NCI-H446 treated with DMSO at 0.1 percent for 48 hours (cell line): ENCODE measurements at regions not wholly inside any gene's neighbourhood (a gene's known extent, or its start where the extent isn't known, plus 50 kb on each side); places are given as distances from the start of the nearest gene placed in this dataset.

Experiments used
- DNase-seq: peaks from one replicate; lab custom pipeline; 2025; lab: John Stamatoyannopoulos, UW

DNA sequence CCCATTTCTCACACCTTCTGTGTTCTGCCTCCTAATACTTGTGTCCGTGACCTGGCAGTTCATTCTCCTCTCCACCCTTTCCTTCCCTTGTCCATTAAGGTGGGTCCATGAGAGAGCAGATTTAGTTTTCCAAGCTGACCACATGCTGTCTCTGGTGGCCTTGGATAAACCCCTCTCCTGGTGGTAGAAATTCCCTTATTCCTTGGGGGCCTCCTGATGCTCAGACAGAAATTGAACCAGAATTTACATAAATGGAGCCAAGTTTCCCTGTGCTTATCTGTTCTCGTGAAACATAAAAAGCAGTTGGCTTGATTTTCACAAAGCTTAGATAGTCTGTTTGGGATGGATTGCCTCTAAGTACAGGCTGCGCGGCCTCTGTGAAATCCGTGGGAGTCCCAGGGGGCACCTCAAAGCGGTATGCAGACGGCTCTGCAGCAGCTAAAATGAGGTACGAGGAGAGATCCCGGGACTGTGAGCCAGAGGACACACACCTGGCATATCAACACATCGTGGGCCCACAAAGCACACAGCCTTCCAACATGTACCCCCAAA, 101.0 kb upstream of the NMNAT3 start:
- no peak for DNase-seq

DNA sequence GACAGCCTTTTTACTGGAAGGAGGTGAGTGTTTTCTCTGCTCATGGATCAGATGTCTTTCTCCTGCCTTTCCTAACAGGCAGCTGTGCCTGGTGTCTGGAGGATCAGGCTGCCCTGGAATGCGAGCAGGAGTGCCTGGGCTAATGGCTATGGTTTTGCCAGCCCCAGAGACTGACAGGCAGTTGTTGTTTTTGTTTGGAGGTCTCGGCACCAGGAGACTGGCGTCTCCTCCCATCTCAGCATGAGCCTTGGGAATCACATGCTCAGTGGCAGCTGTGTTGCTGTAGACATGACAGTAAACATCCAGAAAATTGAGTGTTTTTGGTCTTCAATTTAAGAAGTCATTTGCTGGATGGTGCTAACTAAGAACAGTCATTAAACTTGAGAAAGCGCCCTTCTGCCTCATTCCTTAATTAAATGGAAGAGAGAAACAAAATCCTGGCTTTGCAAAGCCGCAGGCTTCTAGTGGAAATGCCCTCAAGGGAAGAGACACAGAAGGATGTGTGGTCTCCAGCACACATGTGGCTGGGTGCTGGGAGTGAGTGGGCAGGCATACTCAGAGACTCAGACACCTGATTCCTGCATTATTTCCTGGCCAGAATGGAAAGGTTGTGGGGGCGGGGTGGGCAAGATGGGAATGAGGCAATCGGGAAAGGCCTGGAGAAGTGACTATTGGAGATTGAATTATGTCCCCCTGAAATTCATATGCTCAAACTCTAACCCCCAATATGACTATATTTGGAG, 97.0 kb upstream of the NMNAT3 start:
- peak; percentile 77 for DNase-seq

DNA sequence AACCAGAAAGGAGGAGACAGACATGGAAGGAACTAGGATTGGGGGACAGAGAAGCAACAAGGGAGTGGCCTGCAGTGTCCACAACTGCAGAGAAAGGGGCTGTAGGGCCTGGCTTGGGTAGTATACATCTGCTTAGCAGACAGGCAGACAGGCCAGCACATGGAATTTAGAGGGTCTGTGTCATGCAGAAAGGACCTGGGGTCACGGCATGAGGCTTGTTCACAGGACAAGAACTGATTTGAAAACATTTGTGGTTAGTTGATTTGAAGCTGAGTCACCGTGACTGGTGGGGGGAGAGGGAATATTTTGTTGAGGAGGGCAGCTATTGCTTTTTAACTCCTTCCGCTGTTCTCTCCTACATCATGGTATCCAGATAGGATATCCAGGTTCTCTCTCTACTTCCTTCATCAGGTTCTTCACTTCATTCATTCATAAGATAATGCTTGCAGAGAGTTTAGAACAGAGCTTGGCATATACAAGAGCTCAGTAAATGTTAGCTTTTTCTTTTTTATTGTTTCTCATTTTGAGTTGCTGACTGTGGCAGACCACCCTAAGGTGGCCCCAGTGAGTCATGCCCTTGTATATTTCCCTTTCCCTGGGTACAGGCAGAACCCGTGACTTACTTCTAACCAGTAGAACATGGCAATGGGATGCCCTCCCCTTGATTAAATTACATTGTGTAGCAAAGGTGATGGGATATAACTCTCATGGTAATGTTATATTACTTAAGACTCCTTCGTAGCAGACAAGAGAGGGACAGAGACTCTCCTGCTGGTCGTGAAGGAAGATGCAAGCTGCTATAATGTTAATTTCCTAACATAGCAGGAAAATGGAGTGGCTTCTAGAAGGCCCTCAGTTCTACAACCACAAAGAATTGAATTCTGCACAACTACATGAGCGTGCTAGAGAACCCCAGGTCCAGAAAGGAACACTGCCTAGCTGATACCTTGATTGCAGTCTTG, 95.0 kb upstream of the NMNAT3 start:
- DNase-seq = no peak

DNA sequence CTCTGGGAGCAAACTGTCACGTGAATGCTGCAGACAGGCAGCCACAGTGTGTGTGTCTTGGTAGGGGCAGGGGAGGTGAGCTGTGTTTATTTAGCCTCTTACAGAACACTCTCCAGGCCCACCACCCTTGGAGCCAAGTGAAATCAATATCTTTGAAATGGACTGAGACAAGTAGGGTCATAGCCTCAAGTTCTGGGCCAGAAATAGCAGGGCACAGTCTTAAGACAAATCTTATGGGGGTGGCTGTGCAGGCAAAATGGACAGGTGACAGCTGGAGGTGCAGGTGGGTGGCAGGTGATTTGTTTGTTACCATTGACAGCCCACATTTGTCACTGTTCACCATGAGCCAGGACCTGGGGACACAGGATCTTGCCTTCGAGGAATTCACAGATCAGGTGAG, 93.6 kb upstream of the NMNAT3 start:
- DNase-seq = no peak

DNA sequence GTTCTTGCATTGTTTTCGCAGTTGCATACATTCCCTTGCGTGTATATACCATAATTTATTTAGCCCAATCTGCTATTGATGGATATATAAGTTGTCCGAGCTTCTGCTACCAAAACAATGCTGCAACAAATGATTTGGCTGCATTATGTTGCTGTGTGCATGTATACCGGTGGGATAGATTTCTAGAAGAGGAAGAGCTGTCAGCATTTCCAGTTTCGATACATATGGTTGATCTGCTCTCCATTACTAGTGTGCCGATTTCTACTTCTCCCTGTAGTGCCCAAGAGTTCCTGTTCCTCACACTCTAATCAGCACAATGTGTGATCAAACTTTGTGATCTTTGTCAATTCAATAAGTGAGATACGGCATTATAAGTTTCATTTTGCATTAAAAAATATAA, 92.8 kb upstream of the NMNAT3 start:
- no peak for DNase-seq

DNA sequence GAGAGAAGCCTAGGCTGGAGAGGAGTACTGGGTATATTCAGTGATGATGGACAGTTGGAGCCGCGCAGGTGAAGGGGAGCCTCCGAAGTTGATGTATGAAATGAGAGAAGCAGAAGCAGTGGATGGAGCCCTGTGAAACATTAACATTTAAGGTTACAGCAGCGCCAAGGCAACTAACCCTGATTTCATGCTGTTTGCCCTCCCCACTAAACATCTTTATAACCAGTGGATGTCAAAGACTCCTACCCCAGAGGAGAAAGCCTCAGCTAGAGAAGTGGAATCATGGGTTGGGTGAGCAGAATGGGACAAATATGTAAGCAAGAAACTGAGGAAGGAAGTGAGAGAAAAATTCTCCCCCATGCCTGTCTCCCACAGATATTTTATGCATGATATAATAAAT, 92.0 kb upstream of the NMNAT3 start:
- DNase-seq = no peak

DNA sequence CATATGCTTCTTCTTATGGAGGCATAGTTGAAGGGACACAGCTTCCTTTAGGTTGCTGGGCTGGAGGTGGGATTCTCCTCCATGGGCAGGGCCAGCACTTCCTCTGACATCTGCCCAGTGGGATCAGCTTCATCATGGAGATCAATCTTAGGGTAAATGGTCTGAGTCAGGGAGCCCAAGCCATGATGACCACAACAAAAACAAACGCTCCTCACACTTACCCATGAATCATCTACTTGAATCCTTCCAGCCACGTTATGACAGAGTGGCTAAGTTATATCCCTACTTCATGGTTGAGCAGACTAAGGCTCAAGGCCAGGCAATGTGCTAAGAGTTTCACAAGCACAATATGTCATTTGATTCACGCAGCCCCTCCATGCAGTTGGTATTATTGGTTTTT, 87.2 kb upstream of the NMNAT3 start:
- DNase-seq = no peak

DNA sequence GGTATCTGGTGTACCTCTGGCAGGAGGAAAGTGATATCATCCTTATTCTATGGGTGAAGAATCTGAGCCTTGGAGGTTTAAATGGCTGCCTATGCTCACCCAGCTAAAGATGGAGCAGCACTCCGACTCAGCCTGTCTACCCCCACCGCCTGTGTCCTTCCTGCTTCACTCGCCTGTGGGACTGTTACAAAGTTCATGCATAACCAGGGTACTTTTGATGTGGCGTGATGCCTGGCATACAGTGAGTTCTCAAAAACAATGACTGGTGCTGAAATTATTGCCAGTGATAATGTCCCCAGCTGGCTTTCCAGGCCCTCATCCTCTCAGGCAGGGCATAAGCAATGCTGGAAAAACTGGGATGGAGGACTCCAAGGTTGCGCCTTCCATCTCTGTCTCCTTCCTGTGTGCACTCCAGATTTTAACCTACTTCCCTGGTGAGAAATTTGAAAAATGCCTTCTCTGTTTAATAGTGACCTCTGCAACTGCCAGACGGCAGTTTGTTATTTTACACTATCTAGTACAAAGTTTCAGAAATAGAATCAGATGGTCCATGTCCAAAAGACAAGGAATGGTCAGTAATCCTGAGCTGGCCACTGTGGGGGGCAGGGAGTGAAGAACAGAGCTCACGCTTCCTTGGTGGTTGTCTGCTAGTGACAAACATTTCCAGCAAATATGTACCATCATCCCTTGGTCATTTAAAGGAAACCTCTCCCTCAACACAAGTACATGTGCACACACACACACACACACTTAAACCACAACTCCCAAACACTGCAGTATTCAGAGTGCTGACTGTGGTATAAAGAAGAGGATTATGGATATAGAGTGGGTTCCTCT, 86.5 kb upstream of the NMNAT3 start:
- DNase-seq = no peak

DNA sequence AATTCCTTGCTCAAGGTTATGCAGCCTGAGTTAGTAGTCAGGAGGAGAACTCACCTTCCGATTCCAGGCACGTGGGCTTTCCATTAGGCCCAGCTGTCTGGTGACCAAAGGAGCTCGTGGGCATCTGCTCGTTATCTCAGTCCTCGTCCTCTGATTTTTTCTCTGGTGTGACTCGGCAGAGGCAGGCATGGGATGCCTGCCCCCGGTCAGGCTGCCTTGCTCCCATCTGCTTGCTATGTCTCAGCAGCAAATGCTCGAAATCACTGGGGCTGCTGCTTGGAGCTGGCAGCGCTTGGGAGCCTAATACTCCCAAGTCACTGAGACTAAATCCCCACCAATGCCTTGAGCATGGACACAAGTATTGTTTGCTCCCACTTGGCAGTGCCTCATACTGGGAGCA, 84.5 kb upstream of the NMNAT3 start:
- no peak for DNase-seq

DNA sequence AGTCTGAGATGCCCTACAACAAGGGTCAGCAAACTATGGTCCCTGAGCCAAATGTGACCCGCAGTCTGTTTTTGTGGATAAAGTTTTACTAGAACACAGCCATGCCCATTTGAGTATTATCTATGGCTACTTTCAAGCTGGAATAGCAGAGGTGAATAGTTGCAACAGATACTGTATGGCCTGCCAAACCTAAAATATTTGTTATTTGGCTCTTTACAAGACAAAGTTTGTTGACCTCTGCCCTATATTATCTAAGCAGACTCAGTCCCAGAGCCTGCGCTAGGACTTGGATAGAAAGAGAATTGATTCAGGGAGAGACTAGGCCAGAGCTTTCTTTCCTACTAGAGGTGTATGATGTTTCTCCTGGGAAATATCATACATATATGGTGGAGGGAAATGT, 81.7 kb upstream of the NMNAT3 start:
- DNase-seq = no peak

DNA sequence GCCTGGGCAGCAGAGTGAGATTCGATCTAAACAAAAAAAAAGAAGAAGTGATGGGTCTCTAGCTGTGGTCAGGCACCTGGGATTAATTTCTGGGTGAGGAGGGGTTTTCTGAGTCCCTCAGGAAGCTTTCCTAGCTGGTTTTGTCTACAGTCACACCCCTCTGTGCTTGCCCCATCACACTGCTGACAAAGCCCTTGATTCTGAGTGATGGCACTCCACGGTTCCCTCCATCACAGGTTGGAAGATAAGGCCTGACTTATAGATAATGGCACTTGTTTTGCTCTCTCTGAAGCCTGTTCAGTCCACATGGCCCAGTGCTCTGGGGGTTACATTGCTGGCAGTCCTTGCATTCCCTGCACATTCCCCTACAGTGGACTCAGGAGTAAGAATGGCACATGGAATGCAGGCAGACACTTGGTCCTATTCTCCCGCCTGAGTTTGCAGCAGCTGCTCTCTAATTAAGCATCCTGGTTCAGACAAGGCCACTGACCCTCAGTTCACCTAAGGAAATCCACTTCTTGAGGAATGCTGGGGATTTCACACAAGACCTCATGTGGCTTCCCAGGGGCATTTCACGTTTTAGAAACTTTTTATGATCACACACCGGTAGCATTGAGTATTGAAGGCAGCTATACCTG, 81.0 kb upstream of the NMNAT3 start:
- no peak for DNase-seq

DNA sequence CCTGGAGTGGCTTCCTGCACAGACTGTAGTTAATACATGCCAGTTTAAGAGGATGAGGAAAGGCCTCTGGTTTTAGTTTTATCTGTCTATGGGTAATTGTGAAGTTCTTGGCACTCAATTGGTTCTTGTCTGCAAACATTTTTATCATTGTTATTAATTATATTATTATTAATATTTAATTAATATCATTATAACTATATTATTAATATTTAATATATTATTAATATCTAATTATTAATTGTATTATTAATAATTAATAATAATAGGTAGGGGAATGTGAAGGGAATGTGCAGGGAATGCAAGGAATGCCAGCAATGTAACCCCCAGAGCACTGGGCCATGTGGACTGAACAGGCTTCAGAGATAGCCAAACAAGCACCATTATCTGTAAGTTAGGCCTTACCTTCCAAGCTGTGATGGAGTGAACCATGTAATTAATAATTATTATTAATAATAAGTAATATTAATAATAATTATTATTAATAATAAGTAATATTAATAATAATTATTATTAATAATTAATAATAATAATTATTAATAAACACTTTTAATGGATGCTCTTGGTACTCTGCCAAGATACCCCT, 79.8 kb upstream of the NMNAT3 start:
- DNase-seq = no peak

DNA sequence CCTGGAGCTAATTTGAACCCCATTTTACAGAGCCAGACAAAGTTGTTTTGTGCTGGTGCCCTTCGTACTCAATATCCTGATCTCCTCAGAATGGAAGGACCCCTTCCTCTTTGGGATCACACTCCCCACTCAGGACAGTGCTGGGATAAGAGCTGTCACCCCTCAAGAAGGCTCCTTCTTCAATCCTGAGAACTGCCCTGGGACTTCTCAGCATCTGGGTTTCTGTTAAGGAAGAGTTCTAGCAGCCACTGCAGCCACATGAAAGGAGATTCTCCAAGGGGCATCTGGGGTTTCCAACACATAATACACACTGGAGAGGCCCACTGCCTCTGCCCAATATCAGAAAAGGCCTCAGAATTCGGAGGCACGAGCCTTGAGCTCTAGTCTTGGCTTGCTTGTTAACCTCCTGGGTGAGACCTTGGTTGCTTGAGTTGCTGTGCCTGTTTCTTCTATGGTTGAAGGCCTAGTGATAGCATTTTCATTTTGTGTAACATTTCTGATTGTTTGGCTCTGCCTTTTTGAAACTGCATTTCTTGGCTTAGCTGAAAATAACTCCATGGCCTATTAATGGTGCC, 78.8 kb upstream of the NMNAT3 start:
- DNase-seq = no peak

DNA sequence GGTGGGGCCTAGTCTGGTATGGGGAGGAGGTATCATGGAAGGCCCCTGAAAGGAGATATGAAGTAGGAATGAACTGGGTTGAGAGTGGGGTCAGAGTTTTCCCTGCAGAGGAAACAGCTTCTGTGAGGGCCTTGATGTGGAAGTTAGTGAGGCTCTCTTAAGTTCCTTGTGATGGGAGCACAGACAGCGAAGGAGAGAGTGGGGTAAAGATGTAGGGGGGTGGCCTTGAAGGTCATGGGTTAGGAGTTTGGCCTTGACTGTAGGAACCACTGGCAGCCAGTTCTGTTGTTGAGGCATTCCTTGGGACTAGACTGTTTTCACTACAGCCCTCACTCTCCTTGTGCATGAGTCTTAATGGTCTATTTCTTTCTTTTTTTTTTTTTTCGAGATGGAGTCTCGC, 77.8 kb upstream of the NMNAT3 start:
- no peak for DNase-seq

DNA sequence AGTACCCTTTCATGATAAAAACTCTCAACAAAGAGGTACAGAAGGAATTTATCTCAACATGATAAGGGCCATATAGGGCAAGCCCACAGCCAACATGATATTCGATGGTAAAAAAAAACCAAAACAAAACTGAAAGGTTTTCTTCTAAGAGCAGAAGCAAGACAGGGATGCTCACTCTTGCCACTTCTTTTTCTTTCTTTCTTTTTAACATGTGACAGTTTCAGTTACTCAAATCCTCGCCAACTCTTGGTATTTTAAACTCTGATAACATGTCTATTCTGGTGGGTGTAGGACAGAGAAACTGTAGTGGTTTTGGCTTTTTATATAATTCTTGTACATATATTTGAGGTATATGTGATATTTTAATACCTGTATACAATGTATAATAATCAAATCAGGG, 74.0 kb upstream of the NMNAT3 start:
- DNase-seq = no peak

DNA sequence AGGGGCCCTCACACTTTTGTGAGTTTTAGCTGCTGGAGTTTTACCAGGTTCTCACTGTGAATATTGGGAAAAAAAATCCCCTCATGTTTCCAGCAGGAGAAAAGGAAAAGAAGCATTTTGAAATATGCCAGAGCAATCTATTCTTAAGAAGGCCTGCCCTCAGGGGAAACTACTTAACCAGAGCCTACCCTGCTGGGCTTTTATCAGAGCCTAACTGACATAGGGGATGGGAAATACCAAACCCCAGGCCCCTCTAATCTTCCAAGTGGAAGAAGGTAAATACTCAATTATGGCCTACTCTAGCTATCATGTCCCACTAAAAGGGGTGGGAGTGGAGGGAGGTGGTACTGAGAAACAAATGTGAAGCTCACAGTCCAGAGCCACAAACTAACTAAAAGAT, 68.7 kb upstream of the NMNAT3 start:
- DNase-seq = no peak

DNA sequence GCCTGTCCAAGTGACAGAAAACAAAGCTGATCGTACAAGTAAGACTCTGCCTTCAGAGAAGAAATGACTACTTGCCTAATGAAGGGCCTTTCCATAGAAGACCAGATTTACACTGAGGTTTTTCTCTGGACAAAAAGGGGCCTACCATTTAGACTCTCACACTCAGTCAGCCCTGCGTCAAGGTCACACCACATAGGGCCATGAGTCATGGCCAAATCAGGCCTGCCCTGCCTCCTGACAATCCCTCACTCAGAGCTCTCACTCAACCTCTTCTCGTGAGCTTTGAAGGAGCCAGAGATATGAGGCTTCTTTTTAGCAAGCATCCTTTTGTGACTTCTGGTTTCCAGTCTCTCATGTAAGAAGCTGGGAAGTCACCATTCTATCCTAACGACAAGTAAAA, 68.1 kb upstream of the NMNAT3 start:
- DNase-seq = no peak

DNA sequence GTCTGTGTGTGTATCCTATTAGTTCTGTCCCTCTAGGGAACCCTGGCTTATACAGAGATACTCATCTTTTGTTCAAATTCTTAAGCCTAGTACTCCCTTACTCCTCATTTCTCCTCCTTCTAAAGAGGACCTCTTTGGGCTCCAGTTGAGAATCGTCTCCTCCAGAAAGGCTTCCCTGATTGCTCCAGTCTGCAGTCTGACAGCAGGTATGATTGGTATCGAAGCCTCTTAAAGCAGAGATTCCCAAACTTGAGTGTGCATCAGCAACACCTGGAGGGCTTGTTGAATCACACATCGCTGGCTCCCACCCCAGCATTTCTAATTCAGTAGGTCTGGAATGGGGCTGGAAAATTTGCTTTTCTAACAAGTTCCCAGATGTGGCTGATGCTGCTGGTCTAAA, 60.9 kb upstream of the NMNAT3 start:
- no peak for DNase-seq

DNA sequence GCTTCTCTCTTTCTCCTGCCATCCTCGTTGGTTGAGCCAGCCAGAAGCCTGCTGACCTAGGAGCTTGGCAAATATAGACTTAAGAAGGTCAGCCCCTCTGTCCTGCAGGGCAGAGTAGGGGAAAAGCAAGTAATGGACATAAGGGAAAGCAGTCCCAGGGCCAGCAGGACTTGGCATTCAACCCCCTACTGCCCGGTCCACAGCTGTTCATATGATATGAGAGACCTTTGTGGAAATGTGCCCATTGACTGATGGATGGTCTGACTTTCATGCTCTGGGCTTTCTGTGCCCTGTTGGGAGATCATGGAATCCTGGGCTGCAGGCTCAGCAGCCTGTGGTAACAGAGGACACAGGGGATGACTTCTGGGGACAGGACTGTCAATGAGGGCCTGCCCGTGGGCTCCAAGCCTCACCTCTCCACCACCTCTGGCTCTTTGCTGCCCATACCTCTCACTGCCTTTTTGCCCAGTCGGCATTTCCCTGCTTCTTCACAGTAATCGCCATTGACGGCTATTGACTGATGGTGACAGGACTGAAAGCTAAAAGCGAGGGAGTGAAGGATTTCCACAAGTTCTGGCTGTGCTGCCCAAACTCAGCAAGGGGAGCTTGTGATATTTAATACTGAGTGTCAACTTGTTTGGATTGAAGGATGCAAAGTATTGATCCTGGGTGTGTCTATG, 60.0 kb upstream of the NMNAT3 start:
- no peak for DNase-seq

DNA sequence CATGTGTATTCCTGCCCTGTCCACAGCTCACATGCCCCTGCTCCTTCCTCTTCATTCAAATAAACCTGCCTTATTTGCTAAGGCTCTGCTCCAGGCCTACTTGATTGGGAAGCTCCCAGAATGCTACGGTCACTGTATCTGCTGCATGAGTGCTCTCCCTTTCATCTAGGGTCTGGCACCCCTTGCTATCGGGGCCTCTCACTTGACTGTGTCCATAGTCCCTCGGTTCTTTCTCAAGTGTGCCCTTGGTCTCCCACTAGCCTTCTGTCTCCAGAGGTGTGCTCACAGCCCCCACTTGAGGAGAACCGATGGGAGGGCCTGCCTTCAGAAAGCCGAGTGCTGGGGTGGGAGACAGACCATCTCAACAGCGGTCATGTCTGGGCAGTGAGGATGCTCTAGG, 57.4 kb upstream of the NMNAT3 start:
- no peak for DNase-seq
